ENCODE measurements at regions not wholly inside any gene's neighbourhood (a gene's known extent, or its start where the extent isn't known, plus 50 kb on each side); places are given as distances from the start of the nearest gene placed in this dataset.

DNA sequence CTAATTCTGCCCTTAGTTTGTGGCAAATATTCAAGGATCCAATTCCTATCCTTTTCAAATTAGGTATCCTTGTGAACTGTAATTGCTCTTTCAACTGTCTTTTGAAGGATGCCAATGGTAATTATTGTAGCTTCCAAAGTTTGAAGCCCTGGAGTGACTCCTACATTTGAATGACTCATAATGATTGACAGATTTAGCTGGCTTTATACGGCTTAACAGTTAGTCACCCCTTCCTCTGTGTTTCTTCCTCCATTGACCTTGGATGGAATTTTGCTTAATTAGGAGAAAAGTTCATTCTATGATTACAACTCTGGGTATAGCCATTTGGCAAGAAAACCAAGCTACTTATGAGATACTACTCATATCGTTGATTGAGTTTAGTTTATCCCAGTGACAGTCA, 639.3 kb upstream of the KIRREL3 start:
- no peak for TF ChIP-seq SUZ12 (IDR thresholded peaks at IDR 0.05; ENCODE audit: extremely low read depth, insufficient read depth, insufficient read length)
- no peak for TF ChIP-seq ZNF274 (IDR thresholded peaks at IDR 0.05; ENCODE audit: low read depth, low read length)
